ENCODE measurements at regions not wholly inside any gene's neighbourhood (a gene's known extent, or its start where the extent isn't known, plus 50 kb on each side); places are given as distances from the start of the nearest gene placed in this dataset.

DNA sequence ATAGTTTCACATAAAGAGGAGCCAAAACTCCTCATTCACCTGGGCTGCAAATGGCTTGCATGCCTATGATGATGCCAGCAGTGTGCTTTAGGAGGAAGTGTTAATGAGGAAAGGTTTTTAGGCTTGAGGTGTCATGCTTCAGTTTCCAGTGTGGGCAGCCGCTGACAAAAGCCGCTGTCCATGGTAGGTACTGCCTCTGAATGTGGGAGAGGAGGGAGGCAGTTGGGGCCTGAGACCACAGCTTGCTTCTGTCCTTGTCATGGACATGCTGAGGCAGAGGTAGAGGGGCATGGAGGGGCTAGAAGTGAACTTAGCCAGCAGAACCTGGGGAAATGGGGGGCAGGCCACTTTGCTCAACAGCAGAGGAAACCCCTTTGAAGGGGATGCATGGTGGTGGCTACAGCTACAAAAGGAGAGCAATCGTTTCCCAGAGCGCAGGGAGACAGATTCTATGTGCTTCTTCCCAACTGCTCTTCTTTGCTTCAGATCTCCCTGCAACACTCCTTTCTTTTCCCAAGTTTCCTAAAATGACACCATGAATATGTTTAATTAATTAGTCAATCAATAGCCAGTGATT, 372.1 kb upstream of the CNR1 start:
- TF ChIP-seq POLR2A (IDR thresholded peaks at IDR 0.05) (no peak), EP300 (IDR thresholded peaks at IDR 0.05) (no peak)
- TF ChIP-seq, protein P1, sequence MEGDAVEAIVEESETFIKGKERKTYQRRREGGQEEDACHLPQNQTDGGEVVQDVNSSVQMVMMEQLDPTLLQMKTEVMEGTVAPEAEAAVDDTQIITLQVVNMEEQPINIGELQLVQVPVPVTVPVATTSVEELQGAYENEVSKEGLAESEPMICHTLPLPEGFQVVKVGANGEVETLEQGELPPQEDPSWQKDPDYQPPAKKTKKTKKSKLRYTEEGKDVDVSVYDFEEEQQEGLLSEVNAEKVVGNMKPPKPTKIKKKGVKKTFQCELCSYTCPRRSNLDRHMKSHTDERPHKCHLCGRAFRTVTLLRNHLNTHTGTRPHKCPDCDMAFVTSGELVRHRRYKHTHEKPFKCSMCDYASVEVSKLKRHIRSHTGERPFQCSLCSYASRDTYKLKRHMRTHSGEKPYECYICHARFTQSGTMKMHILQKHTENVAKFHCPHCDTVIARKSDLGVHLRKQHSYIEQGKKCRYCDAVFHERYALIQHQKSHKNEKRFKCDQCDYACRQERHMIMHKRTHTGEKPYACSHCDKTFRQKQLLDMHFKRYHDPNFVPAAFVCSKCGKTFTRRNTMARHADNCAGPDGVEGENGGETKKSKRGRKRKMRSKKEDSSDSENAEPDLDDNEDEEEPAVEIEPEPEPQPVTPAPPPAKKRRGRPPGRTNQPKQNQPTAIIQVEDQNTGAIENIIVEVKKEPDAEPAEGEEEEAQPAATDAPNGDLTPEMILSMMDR (IDR thresholded peaks at IDR 0.05): no peak

Measured in tibial nerve (tissue), 4 donors.